K562 (cell line): ENCODE measurements at regions not wholly inside any gene's neighbourhood (a gene's known extent, or its start where the extent isn't known, plus 50 kb on each side); places are given as distances from the start of the nearest gene placed in this dataset.

Experiments used
- ATAC-seq: fragments of 200-7000 bp; cut with Tn5 transposase; 3 replicates; pipeline ENCODE4 v1.9.1; 2020; ENCODE audit warnings: moderate library complexity
- BruUV-seq: library from RNA; stranded (reverse); fragments of 400-500 nt; replicated peaks from 2 replicates; lab custom pipeline; 2021; lab: Mats Ljungman, UMichigan
- CTCF ChIA-PET: fragments of 300-600 bp; formaldehyde crosslinking; extraction: SDS; loops from one replicate; lab custom pipeline; 2021; ENCODE audit warnings: low intra/inter-chr PET ratio; lab: Yijun Ruan, JAX
- POLR2A ChIA-PET: fragments of 300-600, 350-650 bp; sonication (Branson Sonifier 250); formaldehyde crosslinking; extraction: SDS; loops from one replicate; lab custom pipeline; 2021; ENCODE audit warnings: antibody characterized with exemption, inconsistent platforms; lab: Yijun Ruan, JAX
- DNase-seq, 4 experiments: peaks; one replicate each; pipeline versions ENCODE4 v3.0.0 to v3.0.0-alpha.2; 2011 to 2018; ENCODE audit warnings: low spot score in 3 of 4, mixed read lengths in 3 of 4; ENCODE audit errors: extremely low read depth in 1 of 4
- FAIRE-seq: peaks from 2 replicates; lab custom pipeline; 2011; peaks lifted over from hg19 to GRCh38; lab: Jason Lieb, UNC
- H2AFZ ChIP-seq: 2 replicates; pipeline ENCODE4 v1.6.0; 2011; ENCODE audit warnings: low read depth, low read length, control low read depth, inconsistent platforms
- H3K27ac ChIP-seq: fragments of 200-600 bp; 3 replicates; pipeline ENCODE4 v1.8.0; 2011; ENCODE audit warnings: low read depth, mild to moderate bottlenecking, control low read depth, inconsistent platforms, low read length, moderate library complexity, mixed read lengths; ENCODE audit errors: extremely low read depth
- H3K27me3 ChIP-seq, 2 experiments: fragments of 300-600 bp in 1 of 2; 2 replicates in 1 of 2; 3 replicates in 1 of 2; pipeline versions ENCODE4 v1.6.0 to v1.8.0; 2011; ENCODE audit warnings: inconsistent platforms in 2 of 2, low read length in 2 of 2, mild to moderate bottlenecking in 1 of 2, mixed read lengths in 1 of 2, moderate library complexity in 1 of 2; ENCODE audit not compliant: control insufficient read depth in 2 of 2, insufficient read depth in 2 of 2
- H3K36me3 ChIP-seq: fragments of 300-600 bp; 3 replicates; pipeline ENCODE4 v1.8.0; 2011; ENCODE audit warnings: mild to moderate bottlenecking, low read length, inconsistent platforms; ENCODE audit not compliant: control insufficient read depth, insufficient read depth
- H3K4me1 ChIP-seq, 2 experiments: fragments of 200-600 bp in 1 of 2; replicated peaks in 1 of 2; 2 replicates in 1 of 2; 3 replicates in 1 of 2; pipeline versions ENCODE4 v1.5.1 to v1.8.0; 2011; ENCODE audit warnings: inconsistent platforms in 2 of 2, low read length in 2 of 2, mild to moderate bottlenecking in 1 of 2, mixed read lengths in 1 of 2, moderate library complexity in 1 of 2; ENCODE audit not compliant: control insufficient read depth in 2 of 2, insufficient read depth in 2 of 2
- H3K4me2 ChIP-seq: 2 replicates; pipeline ENCODE4 v1.6.1; 2011; ENCODE audit warnings: low read length, control low read depth, inconsistent platforms, mixed read lengths; ENCODE audit not compliant: insufficient read depth
- H3K4me3 ChIP-seq: fragments of 200-600 bp; sonication (generic), shearing (Covaris generic); 2 replicates; pipeline ENCODE4 v1.5.1; 2016; ENCODE audit warnings: control low read depth, inconsistent platforms
- H3K79me2 ChIP-seq: fragments of 200-600 bp; 3 replicates; pipeline ENCODE4 v1.8.0; 2011; ENCODE audit warnings: low read length, inconsistent platforms; ENCODE audit not compliant: control insufficient read depth, insufficient read depth
- H3K9ac ChIP-seq, 2 experiments: 2 replicates each; pipeline versions ENCODE4 v1.6.0 to v1.6.1; 2011; ENCODE audit warnings: low read depth in 2 of 2, low read length in 2 of 2, control low read depth in 1 of 2, inconsistent platforms in 1 of 2, mild to moderate bottlenecking in 1 of 2, mixed read lengths in 1 of 2; ENCODE audit not compliant: insufficient read depth in 1 of 2
- H3K9me1 ChIP-seq: one replicate; pipeline ENCODE4 v1.6.0; 2011; ENCODE audit warnings: inconsistent platforms, mild to moderate bottlenecking, low read length, moderate library complexity; ENCODE audit not compliant: control insufficient read depth, insufficient read depth
- H3K9me3 ChIP-seq: replicated peaks from 2 replicates; pipeline ENCODE4 v1.5.1; 2011; ENCODE audit warnings: low read depth, low read length, inconsistent platforms; ENCODE audit not compliant: control insufficient read depth, insufficient read depth
- H4K20me1 ChIP-seq: replicated peaks from 2 replicates; pipeline ENCODE4 v1.6.1; 2011; ENCODE audit warnings: low read length, inconsistent platforms, mixed read lengths; ENCODE audit not compliant: control insufficient read depth, insufficient read depth
- ARNT ChIP-seq, 2 experiments: fragments of 450-650 bp; IDR thresholded peaks; 2 replicates each; pipeline ENCODE4 v1.6.1; 2016; ENCODE audit warnings: mild to moderate bottlenecking in 1 of 2
- CBX8 ChIP-seq: fragments of 200-600 bp; sonication (generic); IDR thresholded peaks from 2 replicates; pipeline ENCODE4 v1.6.1; 2012; ENCODE audit warnings: borderline replicate concordance, mixed run types, low read depth, mild to moderate bottlenecking, moderate library complexity, mixed read lengths, low read length, control low read depth, inconsistent platforms; ENCODE audit not compliant: poor library complexity, severe bottlenecking; ENCODE audit errors: extremely low read depth
- ELF4 ChIP-seq: fragments of 450-650 bp; formaldehyde crosslinking; IDR thresholded peaks from 2 replicates; pipeline ENCODE4 v1.4.0; 2022; ENCODE audit warnings: missing genetic modification characterization
- FOS ChIP-seq: IDR thresholded peaks from 3 replicates; pipeline ENCODE4 v1.6.1; 2011; ENCODE audit not compliant: insufficient read length; ENCODE audit errors: extremely low read depth
- ZEB2 ChIP-seq: fragments of 450-650 bp; IDR thresholded peaks from 2 replicates; pipeline ENCODE4 v1.6.1; 2016
- ZNF830 ChIP-seq: fragments of 250-450 bp; sonication (Bioruptor Pico); IDR thresholded peaks from 2 replicates; pipeline ENCODE4 v1.5.0; 2021; ENCODE audit warnings: mild to moderate bottlenecking
- WGBS: fragments of 100-300 bp; shearing (Covaris generic); methylation state at CpG from one replicate; pipeline ENCODE4 v1.1.6; 2016; ENCODE audit warnings: low coverage, mixed read lengths; ENCODE audit not compliant: insufficient coverage; ENCODE audit errors: missing lambda C conversion rate; 5-methylcytosine and 5-hydroxymethylcytosine counted together
- in situ Hi-C: fragments of 300-500 bp; cut with MboI; formaldehyde crosslinking; loops from 4 replicates; pipeline ENCODE4 v1.15.0; 2018; ENCODE audit warnings: inconsistent platforms, mixed read lengths
- intact Hi-C: fragments of 100-400 bp; cut with micrococcal nuclease; formaldehyde crosslinking; loops from 2 replicates; pipeline ENCODE4 v1.14.2; 2022
- TF ChIP-seq, protein P1 (sequence below): fragments of 450-650 bp; IDR thresholded peaks from 2 replicates; pipeline ENCODE4 v1.6.1; 2016; ENCODE audit warnings: mild to moderate bottlenecking
- TF ChIP-seq, protein P2 (sequence below): fragments of 250-450 bp; sonication (Bioruptor Pico); IDR thresholded peaks from 2 replicates; pipeline ENCODE4 v1.6.1; 2021; ENCODE audit warnings: mild to moderate bottlenecking
- TF ChIP-seq, protein P3 (sequence below): fragments of 250-450 bp; sonication (Bioruptor Pico); IDR thresholded peaks from 2 replicates; pipeline ENCODE4 v1.4.0; 2020
- TF ChIP-seq, protein P4 (sequence below): sonication (generic); formaldehyde crosslinking; IDR thresholded peaks from 2 replicates; pipeline ENCODE4 v1.8.0; 2022; ENCODE audit warnings: mild to moderate bottlenecking, low read depth, missing genetic modification reagents
- TF ChIP-seq, protein P5 (sequence below): fragments of 450-650 bp; IDR thresholded peaks from 2 replicates; pipeline ENCODE4 v1.7.0; 2016; ENCODE audit warnings: borderline replicate concordance

DNA sequence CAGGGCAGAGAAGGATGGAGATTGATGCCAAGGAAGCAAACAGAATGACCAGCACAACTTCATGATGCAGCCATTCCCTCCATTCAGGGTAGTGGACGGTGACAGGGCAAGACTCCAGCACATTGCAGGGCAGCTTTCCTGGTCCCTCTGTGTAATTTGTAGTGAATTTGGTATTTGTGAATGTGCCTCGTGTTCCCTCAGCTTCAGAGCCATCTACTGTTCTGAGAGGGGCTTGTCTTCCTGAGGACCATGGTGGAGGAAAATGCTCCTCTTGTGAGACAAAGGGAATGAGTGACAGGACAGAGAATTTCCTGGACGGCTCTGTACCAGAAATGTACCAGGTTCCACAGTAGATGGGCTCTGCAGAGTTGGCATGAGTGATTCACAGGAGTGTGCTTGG is 132.1 kb downstream of the ADRA2A start:
- Histone ChIP-seq H3K9me3 (no peaks in the 10 kb centered on the region), H3K9ac (no peak overlapping the region), H3K27ac (no peak overlapping the region), H3K27me3 (no peaks in the 10 kb centered on the region), H2AFZ (no peak overlapping the region), H3K4me2 (no peak overlapping the region), H3K79me2 (no peaks in the 10 kb centered on the region), H3K36me3 (no peaks in the 10 kb centered on the region), H4K20me1 (no peaks in the 10 kb centered on the region), H3K9me1 (no peaks in the 10 kb centered on the region), H3K4me3 (no peak overlapping the region), H3K4me1 (no peaks in the 10 kb centered on the region)
- FAIRE-seq, result no peak
- ChIA-PET CTCF (no interaction called here), POLR2A (no interaction called here)
- in situ Hi-C loops (no loop called here), intact Hi-C loops (no loop called here)
- 0% methylated on average over 3 of the region's 3 CpGs for WGBS
- no peak for TF ChIP-seq FOS
- no peak for TF ChIP-seq ZEB2
- TF ChIP-seq CBX8, result no peak
- TF ChIP-seq, protein P1, sequence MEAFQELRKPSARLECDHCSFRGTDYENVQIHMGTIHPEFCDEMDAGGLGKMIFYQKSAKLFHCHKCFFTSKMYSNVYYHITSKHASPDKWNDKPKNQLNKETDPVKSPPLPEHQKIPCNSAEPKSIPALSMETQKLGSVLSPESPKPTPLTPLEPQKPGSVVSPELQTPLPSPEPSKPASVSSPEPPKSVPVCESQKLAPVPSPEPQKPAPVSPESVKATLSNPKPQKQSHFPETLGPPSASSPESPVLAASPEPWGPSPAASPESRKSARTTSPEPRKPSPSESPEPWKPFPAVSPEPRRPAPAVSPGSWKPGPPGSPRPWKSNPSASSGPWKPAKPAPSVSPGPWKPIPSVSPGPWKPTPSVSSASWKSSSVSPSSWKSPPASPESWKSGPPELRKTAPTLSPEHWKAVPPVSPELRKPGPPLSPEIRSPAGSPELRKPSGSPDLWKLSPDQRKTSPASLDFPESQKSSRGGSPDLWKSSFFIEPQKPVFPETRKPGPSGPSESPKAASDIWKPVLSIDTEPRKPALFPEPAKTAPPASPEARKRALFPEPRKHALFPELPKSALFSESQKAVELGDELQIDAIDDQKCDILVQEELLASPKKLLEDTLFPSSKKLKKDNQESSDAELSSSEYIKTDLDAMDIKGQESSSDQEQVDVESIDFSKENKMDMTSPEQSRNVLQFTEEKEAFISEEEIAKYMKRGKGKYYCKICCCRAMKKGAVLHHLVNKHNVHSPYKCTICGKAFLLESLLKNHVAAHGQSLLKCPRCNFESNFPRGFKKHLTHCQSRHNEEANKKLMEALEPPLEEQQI, result no peak
- TF ChIP-seq, protein P2, sequence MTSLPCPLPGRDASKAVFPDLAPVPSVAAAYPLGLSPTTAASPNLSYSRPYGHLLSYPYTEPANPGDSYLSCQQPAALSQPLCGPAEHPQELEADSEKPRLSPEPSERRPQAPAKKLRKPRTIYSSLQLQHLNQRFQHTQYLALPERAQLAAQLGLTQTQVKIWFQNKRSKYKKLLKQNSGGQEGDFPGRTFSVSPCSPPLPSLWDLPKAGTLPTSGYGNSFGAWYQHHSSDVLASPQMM (CRISPR knock-in tag), result no peak
- TF ChIP-seq, protein P3, sequence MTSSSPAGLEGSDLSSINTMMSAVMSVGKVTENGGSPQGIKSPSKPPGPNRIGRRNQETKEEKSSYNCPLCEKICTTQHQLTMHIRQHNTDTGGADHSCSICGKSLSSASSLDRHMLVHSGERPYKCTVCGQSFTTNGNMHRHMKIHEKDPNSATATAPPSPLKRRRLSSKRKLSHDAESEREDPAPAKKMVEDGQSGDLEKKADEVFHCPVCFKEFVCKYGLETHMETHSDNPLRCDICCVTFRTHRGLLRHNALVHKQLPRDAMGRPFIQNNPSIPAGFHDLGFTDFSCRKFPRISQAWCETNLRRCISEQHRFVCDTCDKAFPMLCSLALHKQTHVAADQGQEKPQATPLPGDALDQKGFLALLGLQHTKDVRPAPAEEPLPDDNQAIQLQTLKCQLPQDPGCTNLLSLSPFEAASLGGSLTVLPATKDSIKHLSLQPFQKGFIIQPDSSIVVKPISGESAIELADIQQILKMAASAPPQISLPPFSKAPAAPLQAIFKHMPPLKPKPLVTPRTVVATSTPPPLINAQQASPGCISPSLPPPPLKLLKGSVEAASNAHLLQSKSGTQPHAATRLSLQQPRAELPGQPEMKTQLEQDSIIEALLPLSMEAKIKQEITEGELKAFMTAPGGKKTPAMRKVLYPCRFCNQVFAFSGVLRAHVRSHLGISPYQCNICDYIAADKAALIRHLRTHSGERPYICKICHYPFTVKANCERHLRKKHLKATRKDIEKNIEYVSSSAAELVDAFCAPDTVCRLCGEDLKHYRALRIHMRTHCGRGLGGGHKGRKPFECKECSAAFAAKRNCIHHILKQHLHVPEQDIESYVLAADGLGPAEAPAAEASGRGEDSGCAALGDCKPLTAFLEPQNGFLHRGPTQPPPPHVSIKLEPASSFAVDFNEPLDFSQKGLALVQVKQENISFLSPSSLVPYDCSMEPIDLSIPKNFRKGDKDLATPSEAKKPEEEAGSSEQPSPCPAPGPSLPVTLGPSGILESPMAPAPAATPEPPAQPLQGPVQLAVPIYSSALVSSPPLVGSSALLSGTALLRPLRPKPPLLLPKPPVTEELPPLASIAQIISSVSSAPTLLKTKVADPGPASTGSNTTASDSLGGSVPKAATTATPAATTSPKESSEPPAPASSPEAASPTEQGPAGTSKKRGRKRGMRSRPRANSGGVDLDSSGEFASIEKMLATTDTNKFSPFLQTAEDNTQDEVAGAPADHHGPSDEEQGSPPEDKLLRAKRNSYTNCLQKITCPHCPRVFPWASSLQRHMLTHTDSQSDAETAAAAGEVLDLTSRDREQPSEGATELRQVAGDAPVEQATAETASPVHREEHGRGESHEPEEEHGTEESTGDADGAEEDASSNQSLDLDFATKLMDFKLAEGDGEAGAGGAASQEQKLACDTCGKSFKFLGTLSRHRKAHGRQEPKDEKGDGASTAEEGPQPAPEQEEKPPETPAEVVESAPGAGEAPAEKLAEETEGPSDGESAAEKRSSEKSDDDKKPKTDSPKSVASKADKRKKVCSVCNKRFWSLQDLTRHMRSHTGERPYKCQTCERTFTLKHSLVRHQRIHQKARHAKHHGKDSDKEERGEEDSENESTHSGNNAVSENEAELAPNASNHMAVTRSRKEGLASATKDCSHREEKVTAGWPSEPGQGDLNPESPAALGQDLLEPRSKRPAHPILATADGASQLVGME (CRISPR knock-in tag), result no peak
- TF ChIP-seq ELF4 (CRISPR knock-in tag), result no peak
- TF ChIP-seq ZNF830 (CRISPR knock-in tag), result no peak
- TF ChIP-seq, protein P4, sequence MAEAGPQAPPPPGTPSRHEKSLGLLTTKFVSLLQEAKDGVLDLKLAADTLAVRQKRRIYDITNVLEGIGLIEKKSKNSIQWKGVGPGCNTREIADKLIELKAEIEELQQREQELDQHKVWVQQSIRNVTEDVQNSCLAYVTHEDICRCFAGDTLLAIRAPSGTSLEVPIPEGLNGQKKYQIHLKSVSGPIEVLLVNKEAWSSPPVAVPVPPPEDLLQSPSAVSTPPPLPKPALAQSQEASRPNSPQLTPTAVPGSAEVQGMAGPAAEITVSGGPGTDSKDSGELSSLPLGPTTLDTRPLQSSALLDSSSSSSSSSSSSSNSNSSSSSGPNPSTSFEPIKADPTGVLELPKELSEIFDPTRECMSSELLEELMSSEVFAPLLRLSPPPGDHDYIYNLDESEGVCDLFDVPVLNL (CRISPR knock-in tag), result no peak
- TF ChIP-seq ARNT (IDR thresholded peaks at IDR 0.05), result no peak
- TF ChIP-seq, protein P5, sequence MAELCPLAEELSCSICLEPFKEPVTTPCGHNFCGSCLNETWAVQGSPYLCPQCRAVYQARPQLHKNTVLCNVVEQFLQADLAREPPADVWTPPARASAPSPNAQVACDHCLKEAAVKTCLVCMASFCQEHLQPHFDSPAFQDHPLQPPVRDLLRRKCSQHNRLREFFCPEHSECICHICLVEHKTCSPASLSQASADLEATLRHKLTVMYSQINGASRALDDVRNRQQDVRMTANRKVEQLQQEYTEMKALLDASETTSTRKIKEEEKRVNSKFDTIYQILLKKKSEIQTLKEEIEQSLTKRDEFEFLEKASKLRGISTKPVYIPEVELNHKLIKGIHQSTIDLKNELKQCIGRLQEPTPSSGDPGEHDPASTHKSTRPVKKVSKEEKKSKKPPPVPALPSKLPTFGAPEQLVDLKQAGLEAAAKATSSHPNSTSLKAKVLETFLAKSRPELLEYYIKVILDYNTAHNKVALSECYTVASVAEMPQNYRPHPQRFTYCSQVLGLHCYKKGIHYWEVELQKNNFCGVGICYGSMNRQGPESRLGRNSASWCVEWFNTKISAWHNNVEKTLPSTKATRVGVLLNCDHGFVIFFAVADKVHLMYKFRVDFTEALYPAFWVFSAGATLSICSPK, result no peak
- no peak for ATAC-seq
- no TSS peak for BruUV-seq
- no peak for DNase-seq
